GM21367 (cell line): ENCODE measurements at regions not wholly inside any gene's neighbourhood (a gene's known extent, or its start where the extent isn't known, plus 50 kb on each side); places are given as distances from the start of the nearest gene placed in this dataset.
A peak's percentile ranks its signal among the peaks of the same experiment; 100 is the strongest.
"Not testable (repeated sequence)": the region's sequence is repeated elsewhere in the genome, so short reads cannot be mapped to it uniquely, and the experiment has no call there.

Source experiments
- ATAC-seq: cut with Tn5 transposase; IDR thresholded peaks from one replicate; pipeline ENCODE4 v1.9.1; 2021; ENCODE audit not compliant: unreplicated experiment

GRCh38 chr6:85135376-85136094 is 314.3 kb upstream of the NT5E start:
- ATAC-seq, result no peak

DNA sequence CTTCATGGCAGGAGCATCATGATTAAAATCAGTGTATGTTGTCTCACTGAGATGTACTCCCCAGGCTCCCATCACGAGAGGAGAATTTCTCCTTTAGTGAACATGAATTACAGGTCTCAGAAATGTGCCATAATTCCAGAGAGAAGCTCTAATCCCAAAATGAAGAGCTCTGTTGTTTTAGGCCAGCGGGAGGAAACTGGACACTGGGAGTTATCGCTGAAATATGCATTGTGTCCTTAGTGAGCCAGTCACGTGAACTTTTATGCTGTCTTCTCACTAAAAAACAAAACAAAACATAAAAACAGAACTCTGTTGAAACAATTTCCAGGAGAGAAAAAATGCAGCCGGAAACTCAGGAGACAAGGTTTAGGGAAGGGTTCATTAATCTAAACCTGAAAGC is 315.7 kb upstream of the NT5E start:
- ATAC-seq, result no peak

- no peak for ATAC-seq
Measured at GRCh38 chr6:85132091-85132490, 317.8 kb upstream of the NT5E start.

DNA sequence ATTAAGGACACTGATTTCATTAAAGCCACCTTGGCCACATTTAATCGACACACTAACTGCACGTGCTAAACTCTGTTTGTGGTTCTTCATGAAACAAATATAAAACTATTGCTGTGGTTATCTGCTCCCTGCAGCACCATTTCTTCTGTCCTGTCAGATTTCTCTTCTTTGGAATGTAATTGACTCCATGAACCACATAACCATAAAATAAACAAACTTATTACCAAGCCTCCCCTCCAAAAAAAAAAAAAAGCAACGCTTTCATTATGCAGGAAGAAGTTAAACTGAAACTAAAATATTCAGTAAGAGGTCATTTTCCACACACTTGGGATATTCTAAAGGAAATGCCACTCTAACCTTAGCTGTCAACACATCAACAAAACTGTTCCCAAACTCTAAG is 319.1 kb upstream of the NT5E start:
- no peak for ATAC-seq

- no peak for ATAC-seq
Measured at GRCh38 chr6:85129881-85130280, 320.0 kb upstream of the NT5E start.

GRCh38 chr6:85128781-85129180 is 321.1 kb upstream of the NT5E start:
- no peak for ATAC-seq

- ATAC-seq, result not testable (repeated sequence)
Measured at GRCh38 chr6:85128256-85128655, 321.6 kb upstream of the NT5E start.

DNA sequence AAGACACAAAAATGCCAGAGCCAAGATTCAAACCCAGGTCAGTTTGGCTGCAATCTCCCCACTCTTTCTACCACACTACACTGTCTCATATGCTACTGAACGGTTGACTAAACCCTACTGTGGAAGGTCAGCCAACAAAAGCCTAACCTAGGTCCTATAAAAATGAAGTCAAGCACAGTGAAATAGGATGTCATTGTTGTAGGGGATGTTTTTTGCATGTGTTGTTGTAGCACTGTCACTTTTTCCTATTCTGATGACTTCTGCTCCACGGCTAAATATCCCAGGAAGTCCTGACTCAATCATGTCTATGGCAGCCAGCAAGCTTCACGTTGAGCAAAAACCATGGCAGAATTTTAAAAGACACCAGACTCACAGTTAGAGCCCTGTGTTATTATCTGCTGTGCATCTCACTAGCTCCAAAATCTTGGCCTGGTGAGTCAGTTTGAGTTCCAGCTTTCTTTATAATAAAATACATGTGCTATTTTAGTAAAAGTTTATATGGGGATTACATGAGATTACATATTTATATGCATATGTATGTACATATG is 322.1 kb upstream of the NT5E start:
- ATAC-seq, result no peak

- ATAC-seq, result no peak
Measured at GRCh38 chr6:85127168-85127498, 322.8 kb upstream of the NT5E start.

DNA sequence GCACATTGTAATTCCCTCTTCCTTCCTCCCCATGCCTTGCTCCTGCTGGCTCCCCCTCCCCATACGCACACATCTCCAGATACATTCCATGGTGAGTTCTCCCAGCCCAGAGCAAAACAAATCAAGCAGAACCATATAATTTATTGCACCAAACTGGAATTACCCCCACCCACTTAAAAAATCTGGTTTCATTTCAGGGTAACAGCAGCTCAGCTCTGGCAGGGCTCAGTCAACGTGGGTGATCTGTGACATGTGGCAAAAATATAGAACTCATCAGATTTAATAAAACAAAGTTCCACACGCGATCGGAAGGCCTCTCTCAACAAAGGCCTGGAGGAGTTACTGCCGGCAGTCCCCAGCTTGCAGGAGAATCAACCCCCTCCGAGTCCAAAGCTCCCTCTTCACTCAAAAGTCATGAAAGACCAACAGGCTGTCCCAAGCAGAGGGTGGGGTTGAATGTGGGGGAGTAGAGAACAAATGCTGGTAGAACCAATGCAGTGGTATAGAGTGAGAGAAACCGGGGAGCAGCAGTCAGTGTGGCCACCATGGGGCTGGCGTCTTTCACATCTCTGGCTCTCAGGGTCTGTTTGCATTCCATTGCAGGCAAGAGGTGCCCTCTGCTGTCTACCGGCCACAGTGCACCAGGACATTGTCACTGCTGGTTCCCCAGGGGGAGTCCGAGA is 323.3 kb upstream of the NT5E start:
- peak; percentile 80 for ATAC-seq

GRCh38 chr6:85125526-85125925 is 324.4 kb upstream of the NT5E start:
- no peak for ATAC-seq

DNA sequence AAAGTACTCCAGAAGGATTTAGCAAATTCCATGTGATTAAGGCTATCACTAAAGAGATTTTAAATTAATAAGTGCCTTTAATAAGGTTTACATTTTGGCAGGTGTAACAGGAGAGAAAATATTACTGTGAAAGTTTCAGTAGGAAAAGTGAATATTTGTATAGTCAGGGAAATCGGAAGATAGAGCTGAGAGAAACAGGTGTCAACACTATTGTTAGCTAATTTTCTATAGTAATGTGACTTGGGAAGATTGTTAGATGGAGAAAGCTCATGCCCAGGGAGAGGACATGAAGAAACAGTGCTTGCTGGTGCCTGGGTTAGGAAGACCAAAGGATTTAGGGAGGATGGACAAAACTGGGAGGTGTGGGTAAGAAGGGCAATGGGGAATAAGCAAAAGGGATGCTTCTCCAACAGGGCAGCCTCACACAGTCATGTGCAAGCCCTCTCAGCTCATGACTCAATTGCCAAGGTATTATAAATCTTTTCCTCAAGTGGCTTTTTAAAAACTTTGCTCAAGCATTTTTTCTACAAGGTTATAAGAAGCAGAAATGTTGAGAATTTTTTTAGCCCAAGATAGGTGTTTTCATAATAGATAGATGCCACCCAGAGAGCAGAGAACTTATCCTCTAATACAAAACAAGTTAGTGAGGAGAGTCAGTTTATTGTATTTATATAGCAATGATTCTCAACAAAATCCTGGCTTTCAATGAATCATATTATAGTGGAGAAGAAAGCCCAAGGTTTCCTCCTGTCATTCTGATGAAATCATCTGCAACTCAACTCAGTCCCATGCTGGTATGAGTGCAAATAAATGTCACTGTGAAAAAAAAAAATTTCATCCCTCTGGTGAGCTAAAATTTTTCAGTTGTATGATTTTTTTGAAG is 325.2 kb upstream of the NT5E start:
- ATAC-seq, result no peak

- no peak for ATAC-seq
Measured at GRCh38 chr6:85121158-85121557, 328.7 kb upstream of the NT5E start.

DNA sequence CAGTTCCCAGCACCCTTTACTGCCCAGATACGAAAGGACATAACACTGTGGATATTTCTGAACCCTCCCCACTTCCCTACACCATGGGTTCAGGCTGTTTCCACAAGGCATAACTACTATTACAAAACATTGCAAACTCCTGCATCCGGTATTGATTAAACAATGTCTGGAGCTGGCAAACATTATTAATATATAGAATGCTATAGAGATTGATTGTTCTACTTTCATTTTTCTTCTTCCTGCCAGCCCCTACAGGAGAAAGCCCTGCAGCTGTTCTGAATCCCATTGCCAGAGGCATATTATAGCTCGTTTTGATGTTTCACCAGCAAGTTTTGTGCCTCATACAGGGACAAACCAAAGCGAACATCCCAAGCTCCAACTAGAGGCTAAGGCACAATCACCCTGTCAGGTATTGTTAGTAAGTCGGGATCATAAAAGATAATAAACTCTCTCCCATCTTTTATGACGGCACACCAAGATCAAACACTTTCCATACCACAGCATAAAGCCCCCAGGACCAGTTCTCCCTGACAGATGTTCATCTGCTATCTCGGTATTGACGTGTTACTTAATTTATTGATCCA is 331.1 kb upstream of the NT5E start:
- no peak for ATAC-seq

GRCh38 chr6:85118233-85118632 is 331.6 kb upstream of the NT5E start:
- ATAC-seq, result no peak

- no peak for ATAC-seq
Measured at GRCh38 chr6:85116475-85116874, 333.4 kb upstream of the NT5E start.

DNA sequence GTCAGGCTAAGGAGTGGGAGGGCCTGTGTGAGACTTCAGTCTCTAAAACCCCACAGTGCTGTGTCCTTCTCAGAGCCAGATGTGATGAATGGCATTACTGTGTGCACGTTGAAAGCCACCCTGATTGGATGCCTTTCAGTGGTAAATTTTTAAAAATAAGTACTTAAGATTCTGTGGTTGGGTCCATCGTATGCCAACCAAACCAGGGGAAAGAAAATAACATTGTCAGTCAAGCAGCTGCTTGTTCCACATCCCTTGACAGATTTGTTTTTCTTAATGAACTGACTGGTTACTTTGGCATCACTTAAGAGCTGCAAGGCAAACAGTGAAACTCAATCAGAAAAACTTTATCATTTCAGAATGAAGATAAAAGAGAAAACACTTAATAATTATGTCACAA is 334.0 kb upstream of the NT5E start:
- no peak for ATAC-seq

- ATAC-seq, result no peak
Measured at GRCh38 chr6:85115376-85115775, 334.5 kb upstream of the NT5E start.

DNA sequence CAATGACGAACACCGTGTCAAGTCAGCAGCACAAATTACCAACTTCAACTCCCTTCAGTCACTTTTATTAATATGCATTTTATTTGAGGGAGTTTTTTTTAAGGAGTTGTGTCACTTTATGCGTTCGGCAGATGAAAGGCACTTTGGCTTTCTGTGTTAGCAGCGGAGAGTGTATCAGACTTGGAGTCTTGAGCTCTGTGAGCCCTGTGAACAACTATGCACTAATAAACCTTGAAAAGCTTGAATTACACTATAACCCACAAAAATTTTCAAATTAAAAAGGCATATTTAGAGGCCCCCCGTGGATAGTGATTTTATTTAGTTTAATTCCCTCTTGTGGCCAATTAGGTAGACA is 335.3 kb upstream of the NT5E start:
- no peak for ATAC-seq

DNA sequence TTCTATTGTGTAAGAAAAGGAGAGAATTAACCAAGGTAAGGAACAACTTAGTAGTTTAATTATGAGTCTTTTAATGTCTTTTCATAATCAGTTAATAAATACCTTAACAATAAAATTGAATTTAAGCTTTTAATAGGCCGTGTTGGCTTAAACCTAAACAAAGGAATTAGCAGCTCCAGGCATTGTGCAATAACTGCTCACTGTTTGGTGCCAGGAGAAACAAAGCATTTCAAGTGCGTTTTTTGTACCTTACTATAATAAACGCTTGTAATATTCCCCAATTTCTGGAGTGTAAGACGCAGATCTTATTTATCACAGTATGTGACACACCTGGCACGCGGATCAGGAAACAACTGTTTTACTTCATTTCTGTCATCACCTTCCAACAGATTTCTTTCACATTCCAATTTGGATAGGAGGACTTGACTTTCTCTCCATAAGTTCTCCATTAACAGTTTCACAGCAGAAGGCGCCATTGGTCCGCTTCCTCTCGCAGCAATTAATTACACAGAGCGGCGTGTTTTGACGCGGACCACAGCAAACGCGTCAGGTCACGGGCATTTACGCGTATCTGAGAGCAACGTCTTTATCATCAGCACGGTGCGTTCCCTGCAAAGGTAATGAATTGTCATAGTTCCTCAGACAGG is 335.8 kb upstream of the NT5E start:
- ATAC-seq, result no peak

DNA sequence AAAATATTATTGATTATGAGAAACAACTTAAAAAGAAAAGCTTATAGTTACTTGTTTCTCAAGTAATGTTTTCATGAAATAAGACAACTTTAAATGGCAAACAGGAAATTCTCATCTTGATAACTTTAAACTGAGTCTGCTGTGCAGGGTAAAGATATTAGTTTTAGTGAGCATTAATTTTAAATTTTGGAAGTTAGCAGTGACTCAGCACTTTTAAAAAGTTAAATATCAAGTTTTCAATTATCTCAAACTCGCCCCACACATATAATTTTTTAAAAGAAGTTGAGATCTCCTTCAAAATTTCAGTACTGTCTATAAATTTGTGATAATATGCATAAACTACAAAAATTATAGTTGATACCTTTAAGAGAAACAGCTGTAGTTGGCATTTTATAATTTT is 337.3 kb upstream of the NT5E start:
- ATAC-seq, result no peak
